ENCODE measurements at regions not wholly inside any gene's neighbourhood (a gene's known extent, or its start where the extent isn't known, plus 50 kb on each side); places are given as distances from the start of the nearest gene placed in this dataset.

DNA sequence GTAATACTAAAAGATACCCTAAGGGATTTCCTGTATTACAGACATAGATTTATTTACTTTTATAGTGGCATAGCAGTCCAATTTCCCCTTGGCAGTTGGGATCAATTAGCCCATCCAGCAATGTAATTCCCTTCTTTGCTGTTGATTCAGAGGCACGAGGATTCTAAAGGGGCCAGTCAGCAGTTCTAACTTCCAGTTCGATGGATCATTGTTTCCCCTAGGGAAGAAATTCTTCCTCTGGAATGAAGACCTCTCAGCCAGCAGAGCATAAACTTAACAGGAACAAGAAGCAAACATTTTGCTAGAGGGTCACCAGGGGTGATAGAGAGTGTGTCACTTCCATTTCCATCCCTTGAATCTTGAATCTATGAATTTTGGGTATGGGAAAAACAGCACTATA is 395.7 kb upstream of the NOVA1 start:
- H3K4me3 Mint-ChIP-seq = no peak overlapping the region
- no peaks in the 10 kb centered on the region for H3K4me1 Mint-ChIP-seq
- H3K27me3 Mint-ChIP-seq (ENCODE audit: low read depth, poor library complexity) = no peaks in the 10 kb centered on the region
- H3K36me3 Mint-ChIP-seq (ENCODE audit: low read depth) = no peaks in the 10 kb centered on the region
- no peaks in the 10 kb centered on the region for H3K9me3 Mint-ChIP-seq
- DNase-seq = no peak
- TF ChIP-seq, protein P1, sequence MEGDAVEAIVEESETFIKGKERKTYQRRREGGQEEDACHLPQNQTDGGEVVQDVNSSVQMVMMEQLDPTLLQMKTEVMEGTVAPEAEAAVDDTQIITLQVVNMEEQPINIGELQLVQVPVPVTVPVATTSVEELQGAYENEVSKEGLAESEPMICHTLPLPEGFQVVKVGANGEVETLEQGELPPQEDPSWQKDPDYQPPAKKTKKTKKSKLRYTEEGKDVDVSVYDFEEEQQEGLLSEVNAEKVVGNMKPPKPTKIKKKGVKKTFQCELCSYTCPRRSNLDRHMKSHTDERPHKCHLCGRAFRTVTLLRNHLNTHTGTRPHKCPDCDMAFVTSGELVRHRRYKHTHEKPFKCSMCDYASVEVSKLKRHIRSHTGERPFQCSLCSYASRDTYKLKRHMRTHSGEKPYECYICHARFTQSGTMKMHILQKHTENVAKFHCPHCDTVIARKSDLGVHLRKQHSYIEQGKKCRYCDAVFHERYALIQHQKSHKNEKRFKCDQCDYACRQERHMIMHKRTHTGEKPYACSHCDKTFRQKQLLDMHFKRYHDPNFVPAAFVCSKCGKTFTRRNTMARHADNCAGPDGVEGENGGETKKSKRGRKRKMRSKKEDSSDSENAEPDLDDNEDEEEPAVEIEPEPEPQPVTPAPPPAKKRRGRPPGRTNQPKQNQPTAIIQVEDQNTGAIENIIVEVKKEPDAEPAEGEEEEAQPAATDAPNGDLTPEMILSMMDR (IDR thresholded peaks at IDR 0.05) = no peak
- no peak overlapping the region for H3K27ac Mint-ChIP-seq

DNA sequence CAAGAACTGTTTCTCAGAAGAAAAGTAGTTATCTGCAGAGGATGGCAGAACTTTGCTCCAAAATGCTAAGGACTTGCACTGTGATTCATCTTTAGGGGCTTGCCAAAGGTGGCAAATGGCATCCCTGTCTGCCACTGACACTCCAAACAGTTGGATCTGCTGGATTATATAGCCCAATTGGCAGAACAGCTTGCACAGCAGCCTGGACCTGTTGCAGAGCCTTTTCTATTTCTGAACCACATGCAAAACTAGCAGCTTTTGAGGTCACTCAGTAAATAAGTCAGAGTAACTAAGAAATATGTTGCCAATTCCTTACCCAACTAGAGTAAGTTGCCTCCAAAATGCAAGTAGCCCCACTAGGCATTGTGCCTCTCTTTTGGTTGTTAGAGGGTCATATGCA is 397.5 kb upstream of the NOVA1 start:
- no peaks in the 10 kb centered on the region for H3K36me3 Mint-ChIP-seq (ENCODE audit: low read depth)
- H3K9me3 Mint-ChIP-seq = no peaks in the 10 kb centered on the region
- no peaks in the 10 kb centered on the region for H3K4me1 Mint-ChIP-seq
- TF ChIP-seq, protein P1 (IDR thresholded peaks at IDR 0.05) = no peak
- H3K4me3 Mint-ChIP-seq = no peak overlapping the region
- DNase-seq = no peak
- H3K27me3 Mint-ChIP-seq (ENCODE audit: low read depth, poor library complexity) = no peaks in the 10 kb centered on the region
- H3K27ac Mint-ChIP-seq = no peak overlapping the region

DNA sequence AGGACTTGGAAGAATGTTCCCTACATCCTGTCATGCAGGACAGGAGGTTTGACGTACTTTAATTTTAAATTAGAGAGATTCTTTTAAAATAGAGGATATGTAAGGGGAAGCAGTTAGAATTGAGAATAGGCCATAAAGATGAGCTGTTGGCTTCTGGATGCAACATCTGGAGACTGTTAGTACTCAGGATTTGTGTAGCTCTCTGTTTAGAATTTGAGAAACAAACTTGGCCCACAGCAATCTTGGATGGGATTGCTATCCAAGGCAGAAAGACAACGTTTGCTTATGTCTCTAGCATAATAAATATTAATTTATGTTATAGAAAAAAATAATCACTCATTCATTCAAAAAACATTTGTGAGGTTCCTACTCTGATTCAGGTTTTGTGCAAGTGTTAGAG is 398.4 kb upstream of the NOVA1 start:
- no peak for DNase-seq
- TF ChIP-seq, protein P1 (IDR thresholded peaks at IDR 0.05) = no peak
- H3K4me1 Mint-ChIP-seq = no peaks in the 10 kb centered on the region
- no peak overlapping the region for H3K27ac Mint-ChIP-seq
- H3K36me3 Mint-ChIP-seq (ENCODE audit: low read depth) = no peaks in the 10 kb centered on the region
- no peak overlapping the region for H3K4me3 Mint-ChIP-seq
- no peaks in the 10 kb centered on the region for H3K9me3 Mint-ChIP-seq
- H3K27me3 Mint-ChIP-seq (ENCODE audit: low read depth, poor library complexity) = no peaks in the 10 kb centered on the region

DNA sequence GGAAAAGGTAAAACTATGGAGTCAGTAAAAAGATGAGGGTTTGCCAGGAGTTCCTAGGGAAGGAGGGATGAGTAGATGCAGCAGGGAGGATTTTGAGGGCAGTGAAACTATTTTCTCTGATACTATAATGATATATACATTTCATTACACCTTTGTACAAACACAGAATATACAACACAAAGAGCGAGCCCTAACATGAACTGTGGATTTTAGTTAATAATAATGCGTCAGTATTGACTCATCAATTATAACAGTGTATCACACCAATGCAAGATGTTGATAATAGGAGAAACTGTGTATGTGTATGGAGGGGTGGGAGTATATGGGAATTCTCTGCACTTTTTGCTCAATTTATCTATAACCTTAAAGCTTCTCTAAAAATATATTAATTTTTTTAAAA is 404.3 kb upstream of the NOVA1 start:
- Mint-ChIP-seq H3K27me3 (ENCODE audit: low read depth, poor library complexity) (no peaks in the 10 kb centered on the region), H3K4me1 (no peaks in the 10 kb centered on the region), H3K36me3 (ENCODE audit: low read depth) (no peaks in the 10 kb centered on the region), H3K27ac (no peak overlapping the region), H3K9me3 (no peaks in the 10 kb centered on the region), H3K4me3 (no peak overlapping the region)
- TF ChIP-seq, protein P1 (IDR thresholded peaks at IDR 0.05) = no peak
- no peak for DNase-seq

DNA sequence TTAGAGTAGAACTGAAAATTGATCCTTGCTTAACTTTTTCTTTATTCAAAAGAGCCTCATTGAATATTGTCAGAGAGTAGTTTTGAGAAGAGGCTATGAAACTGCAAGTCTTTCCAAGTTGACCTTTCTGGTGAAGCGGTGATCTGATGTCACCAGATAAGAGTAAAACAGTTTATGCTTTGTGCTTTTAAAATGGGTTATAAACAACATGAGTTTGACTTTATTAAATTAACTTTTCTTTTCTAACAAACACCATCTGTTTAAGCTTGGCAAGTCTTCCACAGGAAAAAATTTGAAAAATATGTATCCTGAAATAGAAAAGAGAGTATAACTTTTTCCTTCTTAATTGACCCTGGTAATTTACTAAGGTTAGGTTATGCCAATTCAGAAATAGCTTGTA is 408.7 kb upstream of the NOVA1 start:
- H3K4me1 Mint-ChIP-seq = no peaks in the 10 kb centered on the region
- DNase-seq = no peak
- no peaks in the 10 kb centered on the region for H3K9me3 Mint-ChIP-seq
- H3K27me3 Mint-ChIP-seq (ENCODE audit: low read depth, poor library complexity) = peaks cover 3% of the 10 kb centered on the region
- H3K4me3 Mint-ChIP-seq = no peak overlapping the region
- H3K27ac Mint-ChIP-seq = no peak overlapping the region
- no peaks in the 10 kb centered on the region for H3K36me3 Mint-ChIP-seq (ENCODE audit: low read depth)
- TF ChIP-seq, protein P1 (IDR thresholded peaks at IDR 0.05) = no peak

DNA sequence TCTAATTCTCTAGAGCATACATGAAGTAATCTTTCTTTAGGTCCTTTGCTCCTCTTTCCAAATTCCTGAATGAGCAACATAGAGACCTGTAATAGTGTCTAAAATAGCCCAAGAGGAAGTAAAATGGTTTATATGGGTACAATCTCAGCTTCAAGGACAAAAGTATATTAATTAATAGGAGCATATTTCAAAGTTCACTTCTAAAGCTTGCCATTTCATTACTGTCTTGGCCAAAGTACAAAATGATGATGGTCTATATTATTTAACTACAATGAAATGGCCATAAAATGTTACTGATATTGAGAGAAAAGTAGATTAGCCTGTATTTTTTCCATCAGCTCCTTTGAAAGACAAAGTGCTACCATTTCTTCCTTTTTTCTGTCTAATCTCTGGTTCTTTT is 410.4 kb upstream of the NOVA1 start:
- Mint-ChIP-seq H3K4me1 (no peaks in the 10 kb centered on the region), H3K4me3 (no peak overlapping the region), H3K27me3 (ENCODE audit: low read depth, poor library complexity) (peaks cover 3% of the 10 kb centered on the region), H3K27ac (no peak overlapping the region), H3K36me3 (ENCODE audit: low read depth) (no peaks in the 10 kb centered on the region), H3K9me3 (no peaks in the 10 kb centered on the region)
- TF ChIP-seq, protein P1 (IDR thresholded peaks at IDR 0.05) = no peak
- DNase-seq = no peak

Data from nephron progenitor cell (in vitro differentiated cells).